ENCODE measurements at regions not wholly inside any gene's neighbourhood (a gene's known extent, or its start where the extent isn't known, plus 50 kb on each side); places are given as distances from the start of the nearest gene placed in this dataset.

DNA sequence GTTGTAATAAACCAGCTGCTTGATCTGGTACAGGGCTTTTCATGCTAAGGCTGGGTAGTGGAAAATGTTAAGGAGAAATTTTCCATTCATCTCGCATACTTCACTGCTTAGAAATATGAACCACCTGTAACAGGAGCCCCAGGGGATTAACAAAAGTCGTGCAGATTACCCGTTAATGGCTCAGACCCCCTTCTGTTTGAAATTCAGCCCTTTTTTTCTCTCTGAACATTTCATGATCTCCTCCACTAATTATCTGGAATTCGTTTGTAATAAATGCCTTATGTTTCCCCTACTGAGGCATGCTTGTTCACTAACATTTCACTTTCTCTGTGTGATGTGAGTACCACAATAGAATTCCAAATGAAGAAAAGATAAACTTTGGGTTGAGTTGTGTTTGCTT is 336.4 kb upstream of the HSF2 start:
- TF ChIP-seq, protein P1, sequence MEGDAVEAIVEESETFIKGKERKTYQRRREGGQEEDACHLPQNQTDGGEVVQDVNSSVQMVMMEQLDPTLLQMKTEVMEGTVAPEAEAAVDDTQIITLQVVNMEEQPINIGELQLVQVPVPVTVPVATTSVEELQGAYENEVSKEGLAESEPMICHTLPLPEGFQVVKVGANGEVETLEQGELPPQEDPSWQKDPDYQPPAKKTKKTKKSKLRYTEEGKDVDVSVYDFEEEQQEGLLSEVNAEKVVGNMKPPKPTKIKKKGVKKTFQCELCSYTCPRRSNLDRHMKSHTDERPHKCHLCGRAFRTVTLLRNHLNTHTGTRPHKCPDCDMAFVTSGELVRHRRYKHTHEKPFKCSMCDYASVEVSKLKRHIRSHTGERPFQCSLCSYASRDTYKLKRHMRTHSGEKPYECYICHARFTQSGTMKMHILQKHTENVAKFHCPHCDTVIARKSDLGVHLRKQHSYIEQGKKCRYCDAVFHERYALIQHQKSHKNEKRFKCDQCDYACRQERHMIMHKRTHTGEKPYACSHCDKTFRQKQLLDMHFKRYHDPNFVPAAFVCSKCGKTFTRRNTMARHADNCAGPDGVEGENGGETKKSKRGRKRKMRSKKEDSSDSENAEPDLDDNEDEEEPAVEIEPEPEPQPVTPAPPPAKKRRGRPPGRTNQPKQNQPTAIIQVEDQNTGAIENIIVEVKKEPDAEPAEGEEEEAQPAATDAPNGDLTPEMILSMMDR (IDR thresholded peaks at IDR 0.05), result no peak
- TF ChIP-seq ZFX (IDR thresholded peaks at IDR 0.05; ENCODE audit: borderline replicate concordance), result no peak
